Panc1 (cell line): ENCODE measurements at regions not wholly inside any gene's neighbourhood (a gene's known extent, or its start where the extent isn't known, plus 50 kb on each side); places are given as distances from the start of the nearest gene placed in this dataset.

Source experiments
- ATAC-seq: fragments of 200-7000 bp; cut with Tn5 transposase; 2 replicates; pipeline ENCODE4 v1.9.1; 2020; ENCODE audit warnings: mild to moderate bottlenecking, moderate library complexity
- BruUV-seq: library from RNA; stranded (reverse); fragments of 400-500 nt; replicated peaks from 2 replicates; lab custom pipeline; 2021; lab: Mats Ljungman, UMichigan
- CTCF ChIA-PET: fragments of 300-600 bp; sonication (Branson Sonifier 250); formaldehyde crosslinking; loops from one replicate; lab custom pipeline; 2022; ENCODE audit warnings: antibody characterized with exemption; lab: Charles Lee
- POLR2A ChIA-PET: fragments of 300-600 bp; sonication (Branson Sonifier 250); formaldehyde crosslinking; loops from one replicate; lab custom pipeline; 2022; ENCODE audit warnings: antibody characterized with exemption; lab: Charles Lee
- DNase-seq: peaks from one replicate; pipeline ENCODE4 v3.0.0-alpha.2; 2010; ENCODE audit warnings: low read depth, low spot score
- H3K27ac ChIP-seq: 2 replicates; pipeline ENCODE4 v1.5.1; 2011; ENCODE audit warnings: mild to moderate bottlenecking, low read length, inconsistent platforms
- H3K27me3 ChIP-seq: fragments of 200-500 bp; sonication (Bioruptor generic); 2 replicates; pipeline ENCODE4 v1.6.0; 2014; ENCODE audit warnings: low read length, inconsistent platforms; ENCODE audit not compliant: control insufficient read depth, insufficient read depth
- H3K36me3 ChIP-seq: fragments of 200-500 bp; sonication (Bioruptor generic); 2 replicates; pipeline ENCODE4 v1.5.1; 2014; ENCODE audit warnings: inconsistent platforms, mild to moderate bottlenecking, low read length, moderate library complexity; ENCODE audit not compliant: control insufficient read depth, insufficient read depth
- H3K4me1 ChIP-seq: 2 replicates; pipeline ENCODE4 v1.5.1; 2011; ENCODE audit warnings: inconsistent platforms, mild to moderate bottlenecking, low read length, moderate library complexity; ENCODE audit not compliant: control insufficient read depth, insufficient read depth
- H3K4me3 ChIP-seq, 2 experiments: 2 replicates each; pipeline ENCODE4 v1.5.1; 2011 to 2012; ENCODE audit warnings: low read depth in 2 of 2, low read length in 2 of 2, mild to moderate bottlenecking in 2 of 2, inconsistent platforms in 1 of 2, moderate library complexity in 1 of 2
- H3K9me3 ChIP-seq: fragments of 200-500 bp; sonication (Bioruptor generic); 2 replicates; pipeline ENCODE4 v1.5.1; 2014; ENCODE audit warnings: low read depth, mild to moderate bottlenecking, inconsistent platforms, low read length, moderate library complexity; ENCODE audit not compliant: control insufficient read depth, insufficient read depth
- CTCF ChIP-seq: fragments of 450-650 bp; IDR thresholded peaks from 2 replicates; pipeline ENCODE4 v1.5.1; 2017; ENCODE audit warnings: mild to moderate bottlenecking
- POLR2AphosphoS5 ChIP-seq: IDR thresholded peaks from 2 replicates; pipeline ENCODE4 v1.6.1; 2012; ENCODE audit warnings: mild to moderate bottlenecking, low read depth, low read length, moderate library complexity
- REST ChIP-seq, 2 experiments: IDR thresholded peaks; 2 replicates each; pipeline ENCODE4 v1.6.1; 2011 to 2012; ENCODE audit warnings: low read depth in 2 of 2, control low read depth in 1 of 2, low read length in 1 of 2, mild to moderate bottlenecking in 1 of 2, moderate library complexity in 1 of 2; ENCODE audit not compliant: insufficient read depth in 1 of 2
- SIN3A ChIP-seq: IDR thresholded peaks from 2 replicates; pipeline ENCODE4 v1.6.1; 2012; ENCODE audit warnings: low read depth, mild to moderate bottlenecking, low read length, moderate library complexity, borderline replicate concordance; ENCODE audit not compliant: insufficient read depth
- TCF7L2 ChIP-seq: IDR thresholded peaks from 2 replicates; pipeline ENCODE4 v1.6.1; 2011; ENCODE audit warnings: mild to moderate bottlenecking, low read depth, low read length, inconsistent platforms
- in situ Hi-C: cut with HindIII; loops from 2 replicates; pipeline ENCODE4 v1.10.0; 2016; ENCODE audit warnings: low sequenced_read_pairs, low pct_unique_long_range_greater_than_20kb
- intact Hi-C: fragments of 100-400 bp; cut with micrococcal nuclease; formaldehyde crosslinking; loops from one replicate; pipeline ENCODE4 v1.10.0; 2022; ENCODE audit not compliant: unreplicated experiment

GRCh38 chr1:60425528-60425927 is 352.0 kb upstream of the C1orf87 start:
- DNase-seq (no peak), ATAC-seq (no peak)
- in situ Hi-C loops: no loop called here
- TF ChIP-seq CTCF: peak; percentile 29; the same call in 1 of the 2 replicates
- TF ChIP-seq SIN3A: no peak
- POLR2A ChIA-PET: no interaction called here
- Histone ChIP-seq H3K27ac (no peak overlapping the region), H3K36me3 (no peaks in the 10 kb centered on the region), H3K4me1 (no peaks in the 10 kb centered on the region), H3K27me3 (no peaks in the 10 kb centered on the region), H3K9me3 (no peaks in the 10 kb centered on the region), H3K4me3 (no peak overlapping the region)
- CTCF ChIA-PET: no interaction called here
- intact Hi-C loops: no loop called here
- no TSS peak for BruUV-seq

- Histone ChIP-seq H3K4me3 (no peak overlapping the region), H3K27me3 (no peaks in the 10 kb centered on the region), H3K27ac (no peak overlapping the region), H3K4me1 (no peaks in the 10 kb centered on the region), H3K36me3 (no peaks in the 10 kb centered on the region), H3K9me3 (no peaks in the 10 kb centered on the region)
- in situ Hi-C loops (no loop called here), intact Hi-C loops (no loop called here)
- POLR2A ChIA-PET: no interaction called here
- no peak for TF ChIP-seq CTCF
- TF ChIP-seq TCF7L2: no peak
- TF ChIP-seq POLR2AphosphoS5: no peak
- TF ChIP-seq SIN3A: no peak
- TF ChIP-seq REST (IDR thresholded peaks at IDR 0.05; ENCODE audit: insufficient read depth in 1 of 2, low read depth in 2 of 2, low read length in 1 of 2): no peak
- DNase-seq (no peak), ATAC-seq (no peak)
- BruUV-seq: no TSS peak
- CTCF ChIA-PET: no interaction called here
These were observed 349.7 kb upstream of the C1orf87 start for GRCh38 chr1:60423146-60423780.
